HCT116 (cell line): ENCODE measurements at regions not wholly inside any gene's neighbourhood (a gene's known extent, or its start where the extent isn't known, plus 50 kb on each side); places are given as distances from the start of the nearest gene placed in this dataset.

Experiments
- ATAC-seq: fragments of 200-7000 bp; cut with Tn5 transposase; 2 replicates; pipeline ENCODE4 v1.9.1; 2020; ENCODE audit warnings: mild to moderate bottlenecking, moderate library complexity
- BruUV-seq: library from RNA; stranded (reverse); fragments of 400-500 nt; replicated peaks from 2 replicates; lab custom pipeline; 2021; lab: Mats Ljungman, UMichigan
- CTCF ChIA-PET: fragments of 300-600 bp; sonication (Branson Sonifier 250); formaldehyde crosslinking; loops from one replicate; lab custom pipeline; 2021; ENCODE audit warnings: antibody characterized with exemption; lab: Charles Lee
- POLR2A ChIA-PET: fragments of 300-600, 350-600 bp; sonication (Branson Sonifier 250); formaldehyde crosslinking; loops from one replicate; lab custom pipeline; 2021; ENCODE audit warnings: antibody characterized with exemption; lab: Charles Lee
- RAD21 ChIA-PET, 2 experiments: fragments of 300-600 bp; sonication (Branson Sonifier 250); formaldehyde crosslinking; loops; one replicate each; lab custom pipeline; 2023; ENCODE audit warnings: low total read pairs in 2 of 2; ENCODE audit not compliant: uncharacterized antibody in 2 of 2, unreplicated experiment in 2 of 2, low non-redundant PET in 1 of 2; lab: Charles Lee
- DNase-seq: peaks from one replicate; pipeline ENCODE4 v3.0.0-alpha.2; 2010; ENCODE audit warnings: low read depth, low spot score
- H2AFZ ChIP-seq: fragments of 200-600 bp; shearing (Covaris generic), sonication (generic); 2 replicates; pipeline ENCODE4 v1.6.1; 2017; ENCODE audit warnings: low read depth, mixed run types, mixed read lengths, antibody characterized with exemption, low read length; ENCODE audit not compliant: poor library complexity, severe bottlenecking
- H3K27ac ChIP-seq: 2 replicates; pipeline ENCODE4 v1.5.1; 2012; ENCODE audit warnings: low read depth, low read length
- H3K27me3 ChIP-seq: fragments of 200-600 bp; sonication (generic); 2 replicates; pipeline ENCODE4 v1.6.1; 2016; ENCODE audit warnings: mixed run types, low read length, mixed read lengths; ENCODE audit not compliant: insufficient read depth
- H3K36me3 ChIP-seq, 2 experiments: fragments of 200-500 bp in 1 of 2; fragments of 200-600 bp in 1 of 2; sonication (Bioruptor generic) in 1 of 2; sonication (generic) in 1 of 2; 2 replicates each; pipeline versions ENCODE4 v1.5.1 to v1.6.1; 2014 to 2016; ENCODE audit warnings: low read length in 2 of 2, inconsistent platforms in 1 of 2, mixed read lengths in 1 of 2, mixed run types in 1 of 2; ENCODE audit not compliant: insufficient read depth in 2 of 2, control insufficient read depth in 1 of 2
- H3K4me1 ChIP-seq, 2 experiments: fragments of 200-600 bp in 1 of 2; sonication (generic) in 1 of 2; 2 replicates each; pipeline versions ENCODE4 v1.5.1 to v1.6.1; 2012 to 2017; ENCODE audit warnings: low read length in 2 of 2, inconsistent platforms in 1 of 2, mild to moderate bottlenecking in 1 of 2, mixed read lengths in 1 of 2, mixed run types in 1 of 2, moderate library complexity in 1 of 2; ENCODE audit not compliant: insufficient read depth in 2 of 2, control insufficient read depth in 1 of 2
- H3K4me2 ChIP-seq: fragments of 200-600 bp; sonication (generic); 2 replicates; pipeline ENCODE4 v1.6.1; 2017; ENCODE audit warnings: mixed run types, low read length, mixed read lengths
- H3K4me3 ChIP-seq, 2 experiments: fragments of 200-600 bp in 1 of 2; sonication (generic) in 1 of 2; replicated peaks in 1 of 2; 2 replicates each; pipeline ENCODE4 v1.5.1; 2011 to 2016; ENCODE audit warnings: low read length in 2 of 2, control low read depth in 1 of 2, low read depth in 1 of 2, mild to moderate bottlenecking in 1 of 2, mixed read lengths in 1 of 2, mixed run types in 1 of 2
- H3K79me2 ChIP-seq: fragments of 200-600 bp; sonication (generic); 2 replicates; pipeline ENCODE4 v1.6.1; 2017; ENCODE audit warnings: mild to moderate bottlenecking, mixed run types, low read length, moderate library complexity, mixed read lengths; ENCODE audit not compliant: insufficient read depth
- H3K9ac ChIP-seq: fragments of 200-600 bp; sonication (generic); 2 replicates; pipeline ENCODE4 v1.6.1; 2016; ENCODE audit warnings: low read length, mixed read lengths
- H3K9me2 ChIP-seq: fragments of 200-600 bp; sonication (generic), shearing (Covaris generic); 2 replicates; pipeline ENCODE4 v1.6.1; 2017; ENCODE audit warnings: mixed run types, mild to moderate bottlenecking, moderate library complexity; ENCODE audit not compliant: insufficient read depth
- H3K9me3 ChIP-seq, 2 experiments: fragments of 200-500 bp in 1 of 2; fragments of 200-600 bp in 1 of 2; sonication (Bioruptor generic) in 1 of 2; sonication (generic) in 1 of 2; 2 replicates each; pipeline ENCODE4 v1.6.1; 2014 to 2017; ENCODE audit warnings: low read length in 2 of 2, mixed read lengths in 2 of 2, inconsistent platforms in 1 of 2, low read depth in 1 of 2, mild to moderate bottlenecking in 1 of 2, mixed run types in 1 of 2, moderate library complexity in 1 of 2; ENCODE audit not compliant: control insufficient read depth in 1 of 2, insufficient read depth in 1 of 2
- H4K20me1 ChIP-seq: fragments of 200-600 bp; sonication (generic), shearing (Covaris generic); 2 replicates; pipeline ENCODE4 v1.6.1; 2017; ENCODE audit warnings: mixed run types, mild to moderate bottlenecking, moderate library complexity; ENCODE audit not compliant: insufficient read depth
- CBX3 ChIP-seq: IDR thresholded peaks from 2 replicates; pipeline ENCODE4 v1.6.1; 2012; ENCODE audit warnings: low read depth
- CEBPB ChIP-seq: IDR thresholded peaks from 2 replicates; pipeline ENCODE4 v1.6.1; 2012; ENCODE audit warnings: low read depth
- CTCF ChIP-seq, 3 experiments: fragments of 200-600 bp in 1 of 3; sonication (generic) in 1 of 3; IDR thresholded peaks in 2 of 3; conservative IDR thresholded peaks in 1 of 3; 2 replicates each; pipeline ENCODE4 v1.5.1; 2012 to 2017; ENCODE audit warnings: low read depth in 2 of 3, low read length in 2 of 3, antibody characterized with exemption in 1 of 3, borderline replicate concordance in 1 of 3, control low read depth in 1 of 3, mild to moderate bottlenecking in 1 of 3, mixed read lengths in 1 of 3, mixed run types in 1 of 3, moderate library complexity in 1 of 3; ENCODE audit not compliant: insufficient read depth in 1 of 3
- EZH2 ChIP-seq: fragments of 200-600 bp; sonication (generic); IDR thresholded peaks from 2 replicates; pipeline ENCODE4 v1.6.1; 2017; ENCODE audit warnings: antibody characterized with exemption, mixed run types
- EZH2phosphoT487 ChIP-seq: fragments of 200-600 bp; IDR thresholded peaks from 2 replicates; pipeline ENCODE4 v1.6.1; 2018; ENCODE audit warnings: antibody characterized with exemption, borderline replicate concordance
- FOSL1 ChIP-seq: IDR thresholded peaks from 2 replicates; pipeline ENCODE4 v1.6.1; 2012; ENCODE audit warnings: low read depth
- JUND ChIP-seq: IDR thresholded peaks from 2 replicates; pipeline ENCODE4 v1.6.1; 2012
- POLR2A ChIP-seq: IDR thresholded peaks from 2 replicates; pipeline ENCODE4 v1.7.0; 2011; ENCODE audit warnings: borderline replicate concordance; ENCODE audit not compliant: insufficient read depth, insufficient read length; ENCODE audit errors: extremely low read depth
- POLR2AphosphoS5 ChIP-seq: IDR thresholded peaks from 2 replicates; pipeline ENCODE4 v1.6.1; 2011; ENCODE audit warnings: mild to moderate bottlenecking, low read depth, low read length, moderate library complexity
- RAD21 ChIP-seq: IDR thresholded peaks from 2 replicates; pipeline ENCODE4 v1.6.1; 2012; ENCODE audit warnings: low read depth, mild to moderate bottlenecking
- REST ChIP-seq: IDR thresholded peaks from 2 replicates; pipeline ENCODE4 v1.6.1; 2012; ENCODE audit warnings: low read depth
- SIN3A ChIP-seq: IDR thresholded peaks from 2 replicates; pipeline ENCODE4 v1.6.1; 2012; ENCODE audit warnings: low read depth
- SP1 ChIP-seq: IDR thresholded peaks from 2 replicates; pipeline ENCODE4 v1.6.1; 2012; ENCODE audit warnings: low read depth
- SRF ChIP-seq: IDR thresholded peaks from 2 replicates; pipeline ENCODE4 v1.6.1; 2012; ENCODE audit warnings: low read depth
- TCF7L2 ChIP-seq: IDR thresholded peaks from 2 replicates; pipeline ENCODE4 v1.7.0; 2011; ENCODE audit warnings: borderline replicate concordance, inconsistent platforms; ENCODE audit not compliant: insufficient read depth, insufficient read length; ENCODE audit errors: extremely low read depth
- ZFX ChIP-seq: fragments of 450-650 bp; IDR thresholded peaks from 2 replicates; pipeline ENCODE4 v1.6.1; 2017
- ZNF274 ChIP-seq: fragments of 200-500 bp; sonication (Bioruptor generic); IDR thresholded peaks from 2 replicates; pipeline ENCODE4 v1.6.1; 2014; ENCODE audit warnings: mild to moderate bottlenecking, low read depth, low read length, inconsistent platforms
- intact Hi-C: fragments of 100-400 bp; cut with micrococcal nuclease; formaldehyde crosslinking; loops from 2 replicates; pipeline ENCODE4 v1.10.0; 2022
- TF ChIP-seq, protein P1 (sequence below): IDR thresholded peaks from 2 replicates; pipeline ENCODE4 v1.6.1; 2012

DNA sequence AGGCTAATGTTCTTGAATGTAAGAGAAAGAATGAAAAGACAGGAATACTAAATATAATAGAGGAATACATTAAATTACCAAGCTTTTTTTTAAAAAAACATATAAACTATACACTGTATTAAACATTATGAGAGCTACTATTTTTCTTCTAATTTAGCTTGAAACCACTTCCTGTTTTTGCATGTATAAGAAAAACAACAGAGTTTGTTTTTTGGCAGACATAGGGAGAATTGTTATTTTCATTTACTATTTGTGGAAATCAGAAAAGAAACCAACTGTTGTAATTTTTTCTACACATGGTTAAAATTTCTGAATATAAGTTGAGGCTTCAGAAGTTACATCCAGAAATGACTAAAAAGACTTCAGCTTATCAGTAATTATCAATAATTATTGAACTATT lies 991.8 kb upstream of the GJE1 start (continued):
- TF ChIP-seq TCF7L2 (no peak), SP1 (no peak), SRF (no peak), POLR2AphosphoS5 (no peak), ZNF274 (no peak), ZFX (no peak), SIN3A (no peak)
- TF ChIP-seq, all 23 proteins: peak for 0

DNA sequence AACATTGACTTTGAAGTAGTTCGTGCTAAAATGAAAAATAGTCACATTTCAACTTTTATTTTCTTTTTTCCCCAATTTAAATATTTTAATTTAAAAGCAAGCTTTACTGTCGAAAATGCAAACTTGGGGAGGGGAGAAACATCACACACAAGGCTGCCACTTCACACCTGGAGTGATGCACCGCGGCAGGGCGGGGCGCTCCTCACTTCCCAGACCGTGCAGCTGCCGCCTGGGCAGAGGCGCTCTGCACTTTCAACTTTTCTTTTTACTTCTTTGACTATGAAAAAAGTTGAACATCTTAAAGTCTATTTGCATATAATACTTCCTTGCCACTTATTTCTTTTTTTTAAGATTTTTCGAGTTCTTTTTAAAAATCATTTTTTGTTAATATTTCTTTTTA lies 993.3 kb upstream of the GJE1 start:
- no peaks in the 10 kb centered on the region for H4K20me1 ChIP-seq
- TF ChIP-seq POLR2AphosphoS5: no peak
- no peak for TF ChIP-seq ZFX
- TF ChIP-seq CBX3: no peak
- TF ChIP-seq CEBPB: no peak
- TF ChIP-seq RAD21: no peak
- no peak for TF ChIP-seq EZH2phosphoT487
- TF ChIP-seq, protein P1, sequence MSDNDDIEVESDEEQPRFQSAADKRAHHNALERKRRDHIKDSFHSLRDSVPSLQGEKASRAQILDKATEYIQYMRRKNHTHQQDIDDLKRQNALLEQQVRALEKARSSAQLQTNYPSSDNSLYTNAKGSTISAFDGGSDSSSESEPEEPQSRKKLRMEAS: no peak
- TF ChIP-seq FOSL1: no peak
- TF ChIP-seq TCF7L2: no peak
- no peak for TF ChIP-seq SRF
- no peak for TF ChIP-seq POLR2A
- no peak for TF ChIP-seq EZH2
- TF ChIP-seq CTCF (IDR thresholded peaks at IDR 0.05 in 2 of 3, conservative IDR thresholded peaks at IDR 0.05 in 1 of 3; ENCODE audit: borderline replicate concordance in 1 of 3, insufficient read depth in 1 of 3, low read depth in 2 of 3, low read length in 2 of 3): no peak
- no peak for TF ChIP-seq JUND
- TF ChIP-seq REST: no peak
- TF ChIP-seq SP1: no peak
- TF ChIP-seq ZNF274: no peak

More for the DNA sequence above, 993.3 kb upstream of the GJE1 start:
- Histone ChIP-seq H3K4me2 (no peak overlapping the region), H3K27ac (no peak overlapping the region), H3K36me3 (no peaks in the 10 kb centered on the region), H3K79me2 (no peaks in the 10 kb centered on the region), H3K9ac (no peak overlapping the region), H3K4me3 (no peak overlapping the region), H3K9me3 (no peaks in the 10 kb centered on the region; a peak in 1 of 4 replicates), H3K4me1 (no peaks in the 10 kb centered on the region), H3K27me3 (no peaks in the 10 kb centered on the region), H3K9me2 (no peaks in the 10 kb centered on the region), H2AFZ (no peak overlapping the region)
- intact Hi-C loops: no loop called here
- RAD21 ChIA-PET: no interaction called here
- no TSS peak for BruUV-seq
- DNase-seq (no peak), ATAC-seq (no peak)
- POLR2A ChIA-PET: no interaction called here
- CTCF ChIA-PET: no interaction called here
